ENCODE measurements at regions not wholly inside any gene's neighbourhood (a gene's known extent, or its start where the extent isn't known, plus 50 kb on each side); places are given as distances from the start of the nearest gene placed in this dataset.

GRCh38 chr2:70354264-70354949, 52.5 kb upstream of the FAM136A start:
- no peaks in the 10 kb centered on the region for H3K36me3 ChIP-seq
- no peak for DNase-seq
- 70 to 82% (median 79%) methylated on average over 2 of the region's 2 CpGs for WGBS, 5 donors
- no peaks in the 10 kb centered on the region for H3K9me3 ChIP-seq
- no peak overlapping the region for H3K4me3 ChIP-seq
- peaks cover 0 to 18% (median 0%) of the 10 kb centered on the region in 6 donors for H3K4me1 ChIP-seq
- TF ChIP-seq CTCF (IDR thresholded peaks at IDR 0.05 in 8 of 11, conservative IDR thresholded peaks at IDR 0.05 in 3 of 11): no peak
- no peak for TF ChIP-seq POLR2A (IDR thresholded peaks at IDR 0.05)
- TF ChIP-seq POLR2AphosphoS5 (IDR thresholded peaks at IDR 0.05): no peak
- no peak overlapping the region for H3K27ac ChIP-seq
- H3K27me3 ChIP-seq (replicated peaks in 1 of 7): peaks cover 0 to 20% (median 5%) of the 10 kb centered on the region in 7 donors
- intact Hi-C loops (cut with DNase I; ENCODE audit: low total_unique reads): no loop called here
